Mammary epithelial cell (primary cell): ENCODE measurements at regions not wholly inside any gene's neighbourhood (a gene's known extent, or its start where the extent isn't known, plus 50 kb on each side); places are given as distances from the start of the nearest gene placed in this dataset.

ENCODE experiments used
- EZH2 ChIP-seq: IDR thresholded peaks from 2 replicates; pipeline ENCODE4 v1.6.1; 2012; ENCODE audit warnings: low read length, inconsistent platforms, borderline replicate concordance
- TF ChIP-seq, protein P1 (sequence below), 2 donors: IDR thresholded peaks in 1 of 2; conservative IDR thresholded peaks in 1 of 2; 2 replicates each; pipeline ENCODE4 v1.5.1; 2011 to 2012; ENCODE audit warnings: inconsistent platforms in 2 of 2, low read length in 2 of 2, mild to moderate bottlenecking in 2 of 2, control low read depth in 1 of 2, low read depth in 1 of 2; ENCODE audit not compliant: insufficient read depth in 1 of 2; ENCODE audit errors: extremely low read depth in 1 of 2

DNA sequence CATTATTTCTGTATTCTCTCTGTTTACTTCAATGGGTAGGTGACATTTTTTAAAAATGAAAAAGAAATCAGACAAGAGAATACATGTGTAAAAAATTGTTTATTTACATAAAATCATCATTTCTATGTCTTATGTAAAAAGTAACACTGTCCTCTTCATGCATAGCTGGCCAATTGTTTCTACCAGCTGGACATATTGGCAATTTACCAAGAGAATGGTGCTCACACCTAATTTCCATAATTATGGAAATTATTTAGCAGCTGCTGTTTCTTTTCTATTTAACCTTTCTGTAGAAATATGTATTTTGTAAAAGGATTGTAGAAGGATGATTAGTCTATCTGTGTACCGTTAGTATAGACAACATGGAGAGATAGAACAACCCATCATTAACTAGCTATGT is 791.9 kb downstream of the TRIB2 start:
- TF ChIP-seq EZH2 = no peak
- TF ChIP-seq, protein P1, sequence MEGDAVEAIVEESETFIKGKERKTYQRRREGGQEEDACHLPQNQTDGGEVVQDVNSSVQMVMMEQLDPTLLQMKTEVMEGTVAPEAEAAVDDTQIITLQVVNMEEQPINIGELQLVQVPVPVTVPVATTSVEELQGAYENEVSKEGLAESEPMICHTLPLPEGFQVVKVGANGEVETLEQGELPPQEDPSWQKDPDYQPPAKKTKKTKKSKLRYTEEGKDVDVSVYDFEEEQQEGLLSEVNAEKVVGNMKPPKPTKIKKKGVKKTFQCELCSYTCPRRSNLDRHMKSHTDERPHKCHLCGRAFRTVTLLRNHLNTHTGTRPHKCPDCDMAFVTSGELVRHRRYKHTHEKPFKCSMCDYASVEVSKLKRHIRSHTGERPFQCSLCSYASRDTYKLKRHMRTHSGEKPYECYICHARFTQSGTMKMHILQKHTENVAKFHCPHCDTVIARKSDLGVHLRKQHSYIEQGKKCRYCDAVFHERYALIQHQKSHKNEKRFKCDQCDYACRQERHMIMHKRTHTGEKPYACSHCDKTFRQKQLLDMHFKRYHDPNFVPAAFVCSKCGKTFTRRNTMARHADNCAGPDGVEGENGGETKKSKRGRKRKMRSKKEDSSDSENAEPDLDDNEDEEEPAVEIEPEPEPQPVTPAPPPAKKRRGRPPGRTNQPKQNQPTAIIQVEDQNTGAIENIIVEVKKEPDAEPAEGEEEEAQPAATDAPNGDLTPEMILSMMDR (conservative IDR thresholded peaks at IDR 0.05 in 1 of 2, IDR thresholded peaks at IDR 0.05 in 1 of 2; ENCODE audit: extremely low read depth in 1 of 2, insufficient read depth in 1 of 2, low read depth in 1 of 2, low read length in 2 of 2) = no peak
